ENCODE measurements at regions not wholly inside any gene's neighbourhood (a gene's known extent, or its start where the extent isn't known, plus 50 kb on each side); places are given as distances from the start of the nearest gene placed in this dataset.

DNA sequence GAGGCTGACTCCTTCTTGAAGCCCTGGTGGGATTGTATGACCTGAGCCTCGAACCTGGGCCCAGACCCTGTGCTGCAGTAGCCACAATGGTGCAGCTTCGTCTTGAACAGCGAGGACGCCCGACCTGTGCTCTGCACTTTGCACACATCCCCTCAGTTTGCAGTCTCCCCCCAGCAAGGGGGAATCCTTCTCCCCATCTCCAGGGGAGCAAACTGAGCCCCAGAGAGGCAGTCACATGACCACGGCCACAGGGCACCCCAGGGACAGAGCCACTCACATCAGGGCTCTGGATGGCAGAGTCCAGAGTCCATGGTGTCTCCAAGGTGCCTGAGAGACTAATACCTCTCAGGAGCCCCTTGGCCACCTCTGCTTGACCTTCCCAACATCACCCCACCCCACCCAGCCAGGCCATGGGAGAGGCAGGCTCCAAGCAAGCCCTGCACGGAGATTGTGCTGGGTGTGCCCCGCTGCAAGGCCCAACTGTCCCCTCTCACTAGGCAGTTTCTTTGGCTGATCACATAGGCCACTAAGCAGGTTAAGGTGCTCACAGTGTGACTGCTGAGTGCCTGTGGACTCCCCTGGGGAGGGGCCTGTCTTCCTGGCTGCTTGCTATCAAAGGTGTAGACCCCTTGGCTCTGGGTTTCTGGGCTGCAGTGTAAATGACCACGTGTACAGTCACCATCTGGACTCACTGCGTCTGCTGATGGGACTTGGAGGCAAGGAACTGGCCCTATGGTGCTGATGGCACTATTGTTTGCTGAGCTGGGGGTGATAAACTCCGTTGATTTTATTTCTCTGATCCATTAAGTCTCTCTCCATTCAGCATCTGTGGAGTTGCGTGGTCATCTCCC is 398.1 kb downstream of the MATN1 start:
- POLR2A ChIA-PET: no interaction called here
- no peak for TF ChIP-seq EED (IDR thresholded peaks at IDR 0.05; ENCODE audit: low read depth)
- TF ChIP-seq, protein P1, sequence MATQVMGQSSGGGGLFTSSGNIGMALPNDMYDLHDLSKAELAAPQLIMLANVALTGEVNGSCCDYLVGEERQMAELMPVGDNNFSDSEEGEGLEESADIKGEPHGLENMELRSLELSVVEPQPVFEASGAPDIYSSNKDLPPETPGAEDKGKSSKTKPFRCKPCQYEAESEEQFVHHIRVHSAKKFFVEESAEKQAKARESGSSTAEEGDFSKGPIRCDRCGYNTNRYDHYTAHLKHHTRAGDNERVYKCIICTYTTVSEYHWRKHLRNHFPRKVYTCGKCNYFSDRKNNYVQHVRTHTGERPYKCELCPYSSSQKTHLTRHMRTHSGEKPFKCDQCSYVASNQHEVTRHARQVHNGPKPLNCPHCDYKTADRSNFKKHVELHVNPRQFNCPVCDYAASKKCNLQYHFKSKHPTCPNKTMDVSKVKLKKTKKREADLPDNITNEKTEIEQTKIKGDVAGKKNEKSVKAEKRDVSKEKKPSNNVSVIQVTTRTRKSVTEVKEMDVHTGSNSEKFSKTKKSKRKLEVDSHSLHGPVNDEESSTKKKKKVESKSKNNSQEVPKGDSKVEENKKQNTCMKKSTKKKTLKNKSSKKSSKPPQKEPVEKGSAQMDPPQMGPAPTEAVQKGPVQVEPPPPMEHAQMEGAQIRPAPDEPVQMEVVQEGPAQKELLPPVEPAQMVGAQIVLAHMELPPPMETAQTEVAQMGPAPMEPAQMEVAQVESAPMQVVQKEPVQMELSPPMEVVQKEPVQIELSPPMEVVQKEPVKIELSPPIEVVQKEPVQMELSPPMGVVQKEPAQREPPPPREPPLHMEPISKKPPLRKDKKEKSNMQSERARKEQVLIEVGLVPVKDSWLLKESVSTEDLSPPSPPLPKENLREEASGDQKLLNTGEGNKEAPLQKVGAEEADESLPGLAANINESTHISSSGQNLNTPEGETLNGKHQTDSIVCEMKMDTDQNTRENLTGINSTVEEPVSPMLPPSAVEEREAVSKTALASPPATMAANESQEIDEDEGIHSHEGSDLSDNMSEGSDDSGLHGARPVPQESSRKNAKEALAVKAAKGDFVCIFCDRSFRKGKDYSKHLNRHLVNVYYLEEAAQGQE (IDR thresholded peaks at IDR 0.05; ENCODE audit: low read depth, low read length): no peak
- no peak for TF ChIP-seq HDGF (IDR thresholded peaks at IDR 0.05)
- TF ChIP-seq WRNIP1 (IDR thresholded peaks at IDR 0.05; ENCODE audit: borderline replicate concordance, low read depth, low read length): no peak
- no peak for TF ChIP-seq NFIC (IDR thresholded peaks at IDR 0.05; ENCODE audit: low read depth, low read length)
- TF ChIP-seq EGR1 (IDR thresholded peaks at IDR 0.05; ENCODE audit: borderline replicate concordance in 1 of 2, low read depth in 2 of 2, low read length in 2 of 2): no peak
- TF ChIP-seq, protein P2, sequence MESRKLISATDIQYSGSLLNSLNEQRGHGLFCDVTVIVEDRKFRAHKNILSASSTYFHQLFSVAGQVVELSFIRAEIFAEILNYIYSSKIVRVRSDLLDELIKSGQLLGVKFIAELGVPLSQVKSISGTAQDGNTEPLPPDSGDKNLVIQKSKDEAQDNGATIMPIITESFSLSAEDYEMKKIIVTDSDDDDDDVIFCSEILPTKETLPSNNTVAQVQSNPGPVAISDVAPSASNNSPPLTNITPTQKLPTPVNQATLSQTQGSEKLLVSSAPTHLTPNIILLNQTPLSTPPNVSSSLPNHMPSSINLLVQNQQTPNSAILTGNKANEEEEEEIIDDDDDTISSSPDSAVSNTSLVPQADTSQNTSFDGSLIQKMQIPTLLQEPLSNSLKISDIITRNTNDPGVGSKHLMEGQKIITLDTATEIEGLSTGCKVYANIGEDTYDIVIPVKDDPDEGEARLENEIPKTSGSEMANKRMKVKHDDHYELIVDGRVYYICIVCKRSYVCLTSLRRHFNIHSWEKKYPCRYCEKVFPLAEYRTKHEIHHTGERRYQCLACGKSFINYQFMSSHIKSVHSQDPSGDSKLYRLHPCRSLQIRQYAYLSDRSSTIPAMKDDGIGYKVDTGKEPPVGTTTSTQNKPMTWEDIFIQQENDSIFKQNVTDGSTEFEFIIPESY (IDR thresholded peaks at IDR 0.05): no peak
- TF ChIP-seq MYC (IDR thresholded peaks at IDR 0.05; ENCODE audit: insufficient read depth, insufficient read length, insufficient replicate concordance, low read length, severe bottlenecking): no peak
- TF ChIP-seq, protein P3, sequence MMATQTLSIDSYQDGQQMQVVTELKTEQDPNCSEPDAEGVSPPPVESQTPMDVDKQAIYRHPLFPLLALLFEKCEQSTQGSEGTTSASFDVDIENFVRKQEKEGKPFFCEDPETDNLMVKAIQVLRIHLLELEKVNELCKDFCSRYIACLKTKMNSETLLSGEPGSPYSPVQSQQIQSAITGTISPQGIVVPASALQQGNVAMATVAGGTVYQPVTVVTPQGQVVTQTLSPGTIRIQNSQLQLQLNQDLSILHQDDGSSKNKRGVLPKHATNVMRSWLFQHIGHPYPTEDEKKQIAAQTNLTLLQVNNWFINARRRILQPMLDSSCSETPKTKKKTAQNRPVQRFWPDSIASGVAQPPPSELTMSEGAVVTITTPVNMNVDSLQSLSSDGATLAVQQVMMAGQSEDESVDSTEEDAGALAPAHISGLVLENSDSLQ (IDR thresholded peaks at IDR 0.05): no peak
- Histone ChIP-seq H3K79me2 (ENCODE audit: control insufficient read depth, insufficient read depth, low read length) (no peaks in the 10 kb centered on the region), H3K9ac (ENCODE audit: control insufficient read depth, insufficient read depth, low read length) (no peak overlapping the region), H4K20me1 (ENCODE audit: control insufficient read depth, insufficient read depth) (no peaks in the 10 kb centered on the region), H3K27me3 (replicated peaks in 1 of 2; ENCODE audit: control insufficient read depth in 2 of 2, insufficient read depth in 2 of 2, low read length in 1 of 2) (peaks cover 1 to 2% of the 10 kb centered on the region in 2 experiments), H3K27ac (ENCODE audit: control insufficient read depth, insufficient read depth) (no peak overlapping the region), H3K9me3 (replicated peaks; ENCODE audit: control insufficient read depth, insufficient read depth, low read length) (no peaks in the 10 kb centered on the region), H3K36me3 (ENCODE audit: control insufficient read depth in 2 of 2, insufficient read depth in 2 of 2, low read length in 1 of 2) (no peaks in the 10 kb centered on the region), H3K4me3 (no peak overlapping the region), H2AFZ (ENCODE audit: control insufficient read depth, low read depth, low read length) (no peak overlapping the region), H3K4me2 (ENCODE audit: control insufficient read depth, insufficient read depth) (no peak overlapping the region), H3K4me1 (ENCODE audit: control insufficient read depth, insufficient read depth, low read length) (no peaks in the 10 kb centered on the region)
- SMC1A ChIA-PET (ENCODE audit: uncharacterized antibody, unreplicated experiment): no interaction called here
- RAD21 ChIA-PET (ENCODE audit: unreplicated experiment): no interaction called here
- in situ Hi-C loops (cut with MboI) (no loop called here), intact Hi-C loops (cut with micrococcal nuclease; ENCODE audit: unreplicated experiment) (no loop called here)
- ATAC-seq: no peak
- no TSS peak for BruUV-seq (replicated peaks)
- FAIRE-seq: no peak
- CTCF ChIA-PET: no interaction called here
- WGBS (ENCODE audit: insufficient coverage, insufficient replicate concordance, low lambda C conversion rate, missing lambda C conversion rate): 17% methylated on average over 12 of the region's 12 CpGs
- DNase-seq (ENCODE audit: low read depth, low spot score): no peak
